NCI-H748 (cell line): ENCODE measurements at regions not wholly inside any gene's neighbourhood (a gene's known extent, or its start where the extent isn't known, plus 50 kb on each side); places are given as distances from the start of the nearest gene placed in this dataset.
A peak's percentile ranks its signal among the peaks of the same experiment; 100 is the strongest.

ENCODE experiments used
- DNase-seq: peaks from one replicate; lab custom pipeline; 2025; ENCODE audit not compliant: unreplicated experiment; lab: John Stamatoyannopoulos, UW

DNA sequence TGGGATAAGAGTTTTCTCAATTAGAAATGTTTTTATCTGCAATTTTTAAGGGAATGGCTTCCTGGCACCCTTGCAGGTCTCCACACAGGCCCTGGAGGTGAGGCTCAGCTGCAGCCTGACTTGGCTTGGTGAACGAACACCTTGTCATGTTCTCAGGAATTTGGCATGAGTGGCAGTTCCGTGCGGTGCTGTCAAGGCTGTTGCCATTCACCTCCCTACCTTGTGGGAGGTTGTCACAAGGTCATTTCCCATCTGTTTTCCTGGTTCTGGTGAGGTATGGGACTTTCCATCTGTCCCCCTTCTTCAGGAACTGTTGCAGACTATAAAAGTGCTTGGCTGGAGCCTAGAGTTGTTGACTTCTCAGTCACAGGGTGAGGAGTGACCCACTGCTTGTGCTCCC is 82.9 kb downstream of the ELOVL4 start:
- DNase-seq = no peak

DNA sequence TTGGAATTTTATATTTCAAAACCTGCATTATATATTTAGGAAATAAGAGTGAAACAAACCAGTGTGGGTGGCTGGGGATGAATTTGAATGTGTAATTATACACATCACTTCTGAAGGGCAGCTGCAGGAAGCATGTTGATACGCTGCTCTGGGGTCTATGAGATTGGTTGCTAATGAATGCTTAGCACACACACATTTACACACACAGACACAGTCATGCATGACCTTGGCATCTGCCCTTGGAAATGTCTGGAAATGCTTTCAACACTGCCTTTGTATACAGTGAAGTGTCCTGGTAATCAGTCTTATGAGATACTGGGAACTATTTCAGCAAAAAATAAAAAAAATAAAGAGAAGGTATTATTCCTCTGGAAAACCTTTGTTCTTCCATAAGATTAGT is 83.4 kb downstream of the ELOVL4 start:
- DNase-seq = peak; percentile 62

DNA sequence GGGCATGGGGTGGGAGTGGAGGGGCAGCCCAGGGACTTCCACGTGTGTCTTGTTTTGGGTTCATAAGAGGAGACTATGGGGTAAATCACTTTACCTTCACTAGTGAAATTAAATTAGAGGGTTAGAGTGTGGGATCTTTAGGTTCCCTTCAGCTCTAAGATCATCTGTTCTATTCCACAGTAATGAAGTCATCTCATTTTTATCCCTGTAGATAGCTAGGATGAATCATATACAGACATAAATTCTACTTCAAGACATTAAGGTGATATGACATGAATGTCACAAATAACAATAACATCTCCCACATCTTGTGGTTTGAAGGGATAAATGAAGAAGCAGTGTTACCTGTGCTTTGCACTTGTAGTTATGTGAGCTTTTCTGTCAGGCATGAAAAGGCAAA is 83.8 kb downstream of the ELOVL4 start:
- DNase-seq = no peak

DNA sequence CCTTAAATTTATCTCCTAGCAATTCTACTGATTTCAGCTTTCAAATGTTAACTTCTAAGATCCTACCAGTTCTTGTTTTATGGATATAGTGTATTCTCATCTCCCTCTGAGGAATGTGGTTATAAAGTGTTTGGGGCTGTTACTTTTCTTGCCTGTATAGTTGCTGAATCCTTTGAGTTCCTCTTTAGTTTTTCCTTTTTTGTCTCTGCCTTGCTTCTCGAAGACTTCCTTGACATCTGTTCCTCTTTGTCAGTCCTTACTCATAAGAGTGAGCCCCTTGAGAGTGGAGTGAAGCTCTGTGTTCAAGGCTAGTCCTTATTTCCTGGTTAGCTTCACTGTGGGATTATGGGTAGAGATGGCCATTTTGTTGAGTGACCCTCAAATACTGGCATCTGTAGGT is 84.6 kb downstream of the ELOVL4 start:
- DNase-seq = no peak

DNA sequence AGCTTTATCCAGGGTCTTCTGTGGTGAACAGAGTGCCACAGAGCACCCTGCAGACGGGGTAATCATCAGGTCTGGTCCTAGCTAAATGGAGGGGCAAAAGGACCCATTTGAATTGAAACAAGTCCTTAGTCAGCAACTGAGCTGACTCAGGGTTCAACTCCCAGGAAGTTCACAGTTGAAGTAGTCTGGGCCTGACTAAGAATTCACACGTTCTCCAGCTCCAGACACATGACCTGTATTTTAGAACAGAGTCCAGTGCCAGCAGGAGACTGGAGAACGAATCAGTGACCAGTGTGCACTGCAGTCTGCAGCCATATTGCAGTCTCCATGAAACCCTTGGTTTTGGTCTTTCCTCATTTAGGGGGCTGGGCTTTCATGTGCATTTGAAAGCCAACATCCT is 85.2 kb downstream of the ELOVL4 start:
- no peak for DNase-seq

DNA sequence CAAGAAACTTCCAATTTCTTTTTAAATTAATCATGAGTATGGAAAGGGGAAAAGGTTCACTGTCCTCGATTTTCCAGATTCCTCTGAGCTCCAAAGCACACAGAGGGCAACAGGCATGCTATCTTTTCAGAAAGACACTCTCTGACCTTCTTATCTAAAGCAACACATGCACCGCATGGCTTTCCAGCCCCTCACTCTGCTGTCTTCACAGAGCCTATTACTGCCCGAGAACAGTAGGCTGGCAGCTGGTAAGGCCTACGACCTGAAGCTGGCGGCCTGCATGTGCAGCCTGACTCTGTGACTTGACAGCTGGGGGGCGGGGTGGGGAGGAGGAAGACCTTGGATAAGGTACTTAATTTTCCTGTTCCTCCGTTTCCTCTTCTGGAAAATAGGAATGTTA is 86.3 kb downstream of the ELOVL4 start:
- no peak for DNase-seq

DNA sequence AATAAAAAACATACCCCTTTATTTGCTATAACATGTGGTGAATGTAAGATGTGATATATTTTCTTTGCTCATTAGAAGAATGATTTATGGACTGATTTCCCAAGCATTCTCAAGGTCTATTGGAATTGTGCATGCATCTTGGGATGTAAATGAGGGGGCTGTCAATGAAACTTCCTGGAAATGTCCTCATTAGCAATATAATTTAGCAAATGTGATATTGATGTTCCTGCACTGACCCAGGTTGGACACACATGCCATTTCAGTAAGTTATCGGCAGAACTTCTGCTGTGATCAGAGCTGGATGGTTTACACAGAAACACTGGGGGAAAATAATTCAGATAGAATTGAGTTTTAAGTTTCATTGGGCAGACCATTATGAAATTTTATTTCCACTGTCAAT is 99.9 kb downstream of the ELOVL4 start:
- DNase-seq = no peak

DNA sequence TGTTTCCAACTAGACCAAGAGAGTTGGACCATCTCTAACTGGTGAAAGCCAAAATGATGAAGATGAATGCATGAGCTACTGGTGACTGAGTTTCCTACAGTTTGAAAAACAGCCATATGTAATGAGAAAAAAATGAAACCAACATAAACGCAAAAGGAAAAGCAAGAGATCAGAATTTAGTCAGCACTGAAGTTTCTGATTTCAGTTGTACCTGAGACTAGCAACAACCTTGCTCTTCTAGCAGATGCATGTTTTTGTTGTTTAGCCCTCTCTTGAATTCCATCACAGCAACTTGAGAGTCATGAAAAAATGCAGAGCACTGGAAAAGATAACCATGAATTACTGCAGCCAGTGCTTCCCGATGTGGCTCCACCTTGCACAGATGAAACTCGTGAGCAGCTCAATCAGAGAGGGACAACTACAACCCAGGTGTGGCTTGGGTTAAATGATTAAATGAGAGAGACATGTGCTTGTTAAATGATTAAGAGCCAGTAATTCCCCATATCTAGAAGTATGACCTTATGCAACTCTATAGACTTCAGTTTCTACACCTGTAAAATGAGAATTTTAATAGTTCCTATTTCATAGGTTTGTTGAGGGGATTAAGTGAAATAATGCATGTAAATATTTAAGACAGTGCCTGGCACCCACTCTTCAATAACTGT is 104.8 kb downstream of the ELOVL4 start:
- no peak for DNase-seq

DNA sequence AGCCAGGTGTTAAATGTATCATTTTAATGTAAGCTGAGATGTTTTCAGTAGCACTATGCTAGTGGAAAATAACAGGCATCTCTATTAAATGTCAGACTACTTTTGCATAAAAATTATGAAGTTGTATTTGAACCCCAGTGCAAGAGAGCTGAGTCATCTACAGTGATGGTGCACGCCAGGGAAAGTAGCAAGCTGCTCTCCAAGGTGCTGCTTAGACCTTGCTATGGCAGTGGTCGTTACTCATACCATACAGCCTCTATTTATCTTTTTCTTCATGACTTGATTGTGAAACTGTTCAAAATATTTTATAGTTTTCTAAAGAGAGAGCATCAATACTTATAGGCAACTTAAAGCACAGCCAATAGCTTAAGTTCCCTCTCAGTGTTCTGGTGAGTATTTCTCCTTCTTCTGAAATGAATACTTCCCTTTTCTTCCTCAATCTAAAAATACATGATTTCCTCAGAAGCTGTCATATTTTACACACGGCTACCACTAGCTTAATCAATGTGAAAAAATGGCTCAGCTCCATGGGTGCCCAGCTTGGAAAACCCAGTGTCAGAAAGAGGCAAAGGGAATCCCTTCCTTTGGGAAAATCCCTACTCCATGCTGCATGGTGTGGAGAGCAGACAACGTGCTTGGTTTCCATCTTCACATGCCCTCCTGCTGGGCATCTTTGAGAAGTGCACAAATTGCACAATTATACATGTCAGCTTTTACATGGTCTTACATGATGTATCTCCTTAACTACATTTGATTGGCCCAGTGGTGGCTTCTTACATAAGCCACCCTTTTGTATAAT is 105.6 kb downstream of the ELOVL4 start:
- no peak for DNase-seq

DNA sequence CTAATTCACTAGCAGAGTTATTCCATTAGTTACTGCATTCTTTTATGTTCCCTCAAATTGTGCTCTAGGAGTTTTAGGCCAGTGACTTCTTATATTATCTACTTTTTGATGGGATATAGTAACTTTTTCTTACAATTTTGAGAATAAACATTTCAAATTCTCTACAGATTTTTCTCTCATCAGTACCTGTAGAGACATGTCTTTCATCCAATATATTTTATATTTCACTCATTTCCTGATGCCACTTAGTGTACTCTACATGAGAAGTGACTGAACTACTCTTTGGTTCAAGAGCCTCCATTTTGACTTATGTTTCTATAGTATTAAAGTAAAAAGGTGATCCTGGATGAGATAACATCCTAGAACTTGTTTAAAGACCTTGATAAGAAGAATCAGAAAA is 108.5 kb downstream of the ELOVL4 start:
- no peak for DNase-seq

DNA sequence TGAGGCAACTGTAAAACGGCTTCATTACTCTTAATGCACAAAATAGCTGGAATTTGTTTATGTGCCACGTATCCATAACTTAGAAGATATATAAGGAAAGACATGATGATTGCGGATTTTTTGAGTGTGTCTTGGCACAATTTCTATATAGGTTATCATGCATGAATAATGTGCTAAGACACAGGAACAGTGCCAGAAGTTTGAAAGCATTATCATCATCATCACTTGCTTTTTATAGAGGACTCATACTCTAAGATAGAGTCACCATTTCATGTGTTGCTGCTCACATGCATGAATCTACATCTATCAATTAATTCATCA is 113.4 kb downstream of the ELOVL4 start:
- DNase-seq = no peak

DNA sequence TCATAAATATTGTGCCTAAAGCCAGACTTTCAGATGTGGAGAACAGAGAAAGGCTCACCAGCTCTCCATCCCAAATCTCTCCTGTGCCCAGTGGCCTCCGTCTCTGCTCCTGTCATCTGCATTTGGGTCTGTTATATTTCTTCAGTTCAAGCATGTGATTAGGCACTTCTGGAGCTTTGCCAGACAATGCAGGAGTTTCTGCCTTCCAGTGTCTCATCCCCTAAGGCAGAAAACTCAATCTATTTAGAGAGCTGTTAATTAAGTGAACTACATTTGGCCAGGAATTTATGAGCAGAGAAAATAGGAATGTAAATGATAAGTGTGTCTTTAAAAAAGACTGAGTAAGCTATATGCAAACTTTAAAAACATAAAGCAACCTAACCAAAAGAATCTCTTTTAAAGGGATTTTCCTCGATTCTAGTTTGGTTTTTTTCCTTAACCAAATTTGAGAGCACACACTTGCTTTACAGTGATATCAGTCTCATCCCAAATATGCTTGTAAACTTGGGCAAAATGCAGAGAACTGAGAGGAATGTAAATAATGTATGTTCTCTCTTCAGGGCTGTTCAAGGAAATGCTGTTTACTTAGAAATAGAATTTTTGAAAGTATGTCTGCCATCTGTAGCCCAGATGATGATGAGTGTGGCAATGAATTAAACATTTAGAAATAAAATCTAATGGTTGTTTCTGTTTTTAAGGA is 113.9 kb downstream of the ELOVL4 start:
- no peak for DNase-seq

DNA sequence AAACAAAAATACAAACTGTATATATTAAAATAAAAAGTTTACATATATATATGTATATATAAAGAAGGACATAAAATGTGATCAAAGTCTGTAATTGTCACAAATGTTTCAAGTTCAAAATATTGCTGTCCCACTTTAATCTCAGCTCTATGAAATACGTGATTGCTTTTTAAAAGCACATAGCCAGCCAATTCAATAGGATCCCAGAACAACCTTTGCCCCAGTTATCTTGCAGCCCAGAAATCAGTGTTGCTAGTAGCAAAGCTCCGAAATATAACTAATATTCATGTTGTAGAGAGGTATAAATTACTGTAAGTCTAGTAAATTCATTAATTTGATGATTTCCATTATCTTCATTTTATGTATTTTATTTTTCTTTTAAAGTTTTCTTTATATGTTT is 114.6 kb downstream of the ELOVL4 start:
- no peak for DNase-seq

DNA sequence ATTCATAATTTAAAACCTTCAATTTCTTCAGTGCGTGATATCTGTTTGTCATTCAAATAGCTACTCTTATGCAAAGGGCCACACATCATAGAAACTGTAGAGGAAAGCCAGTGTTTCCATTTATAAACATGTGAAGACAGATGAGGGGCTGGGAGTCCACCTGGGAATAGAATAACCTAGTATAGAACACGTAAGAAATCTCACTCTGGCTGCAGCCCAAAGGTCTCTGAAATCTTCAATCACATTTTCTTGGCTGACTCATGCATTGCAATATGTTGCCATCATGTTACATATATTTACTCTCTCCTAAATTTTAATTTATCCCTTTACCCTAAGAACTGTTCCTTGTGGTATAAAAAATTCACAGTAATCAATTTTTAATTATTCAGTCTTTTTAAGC is 123.2 kb downstream of the ELOVL4 start:
- DNase-seq = no peak

DNA sequence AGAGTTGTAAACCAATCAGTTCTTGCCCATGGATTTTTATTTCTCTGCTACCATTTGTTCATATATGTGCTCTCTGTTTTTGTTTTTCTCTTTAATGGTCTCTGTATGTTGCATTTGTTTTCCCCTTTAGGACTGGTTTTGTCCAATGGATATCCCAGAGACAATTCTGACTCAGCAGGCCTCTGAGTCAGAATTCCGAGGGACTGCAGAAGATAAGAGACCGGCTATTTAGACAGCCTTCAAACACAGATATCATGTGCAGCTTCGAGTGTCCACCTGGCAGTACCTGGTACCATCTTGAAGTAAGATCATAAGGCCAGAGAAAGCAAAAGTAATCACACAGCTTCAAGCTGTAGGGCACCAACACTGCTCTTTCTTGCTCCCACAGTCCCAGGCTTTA is 125.5 kb downstream of the ELOVL4 start:
- DNase-seq = no peak

DNA sequence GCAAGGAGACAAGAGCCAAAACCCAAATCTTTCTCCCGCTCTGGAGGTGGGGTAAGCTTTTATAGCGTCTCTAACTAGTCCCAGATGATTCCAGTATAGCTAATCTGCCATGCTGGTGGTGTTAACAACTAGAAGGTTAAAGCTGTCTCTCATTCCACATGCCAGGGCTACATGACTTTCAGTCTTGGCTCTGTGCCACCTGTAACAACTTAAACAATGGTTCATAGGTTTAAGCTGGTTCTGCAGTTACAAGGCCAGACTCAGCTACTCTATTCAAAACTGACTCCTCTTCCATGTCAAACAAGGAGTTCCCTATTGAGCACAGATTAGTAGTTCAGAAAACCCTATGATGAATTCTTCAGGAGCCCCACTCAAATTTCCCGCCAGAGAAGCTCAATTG is 128.9 kb downstream of the ELOVL4 start:
- peak; percentile 39 for DNase-seq

DNA sequence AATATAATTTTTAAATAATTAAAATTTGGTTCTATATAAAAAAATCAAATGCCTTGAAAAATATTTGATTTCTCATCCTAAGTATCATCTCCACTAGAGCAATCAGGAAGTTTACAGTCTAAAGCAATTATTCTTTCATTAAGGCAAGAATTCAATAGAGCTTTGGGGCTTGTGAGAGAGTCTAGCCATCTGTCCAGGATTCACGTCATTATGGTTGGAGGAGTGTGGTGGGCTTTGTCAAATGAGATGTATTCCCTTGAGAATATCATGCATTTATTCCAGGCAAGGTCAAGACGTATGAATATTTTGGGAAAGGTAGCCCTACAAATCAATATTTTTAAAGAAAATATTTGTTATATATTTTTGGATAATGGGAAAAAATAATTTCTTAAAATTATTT is 132.4 kb downstream of the ELOVL4 start:
- DNase-seq = peak; percentile 48

DNA sequence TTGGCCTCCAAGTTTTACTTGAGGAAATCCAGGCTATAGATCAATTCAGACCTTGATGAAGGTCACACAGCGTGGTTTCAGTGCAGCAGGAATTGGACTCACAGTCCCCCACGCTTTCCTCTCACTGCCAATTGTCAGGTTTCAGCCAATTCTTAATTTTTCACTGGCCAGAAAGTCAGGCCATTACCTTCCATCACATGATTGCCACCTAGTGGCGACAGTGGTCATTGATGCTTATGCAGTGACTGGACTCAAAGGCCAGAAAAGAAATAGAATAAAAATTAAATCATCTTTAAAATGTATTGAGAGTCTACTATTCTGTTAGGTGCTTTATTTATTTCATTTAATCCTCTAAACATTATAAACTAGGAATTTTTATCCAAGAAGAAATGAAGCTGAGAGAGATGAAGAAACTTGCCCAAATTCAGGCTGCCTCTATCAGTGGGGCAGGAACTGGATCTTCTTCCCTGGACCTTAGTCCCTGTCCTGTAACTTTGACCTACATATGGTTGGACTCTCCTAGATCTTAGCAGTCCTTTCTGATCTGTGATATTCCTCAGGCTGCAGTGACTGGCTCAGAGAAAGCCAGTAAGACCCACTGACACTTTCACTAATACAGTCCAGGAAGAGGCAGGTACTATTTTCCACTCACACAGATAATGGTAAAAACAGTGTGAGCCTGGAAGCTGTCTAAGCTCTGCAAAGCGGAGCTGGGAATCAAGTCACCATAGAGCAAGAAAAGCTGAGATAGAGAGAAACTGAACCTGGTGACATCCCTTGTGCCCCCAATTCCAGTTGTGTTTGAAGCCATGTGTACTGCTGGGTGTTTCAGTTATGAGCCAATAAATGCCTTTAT is 133.3 kb downstream of the ELOVL4 start:
- DNase-seq = peak; percentile 84

DNA sequence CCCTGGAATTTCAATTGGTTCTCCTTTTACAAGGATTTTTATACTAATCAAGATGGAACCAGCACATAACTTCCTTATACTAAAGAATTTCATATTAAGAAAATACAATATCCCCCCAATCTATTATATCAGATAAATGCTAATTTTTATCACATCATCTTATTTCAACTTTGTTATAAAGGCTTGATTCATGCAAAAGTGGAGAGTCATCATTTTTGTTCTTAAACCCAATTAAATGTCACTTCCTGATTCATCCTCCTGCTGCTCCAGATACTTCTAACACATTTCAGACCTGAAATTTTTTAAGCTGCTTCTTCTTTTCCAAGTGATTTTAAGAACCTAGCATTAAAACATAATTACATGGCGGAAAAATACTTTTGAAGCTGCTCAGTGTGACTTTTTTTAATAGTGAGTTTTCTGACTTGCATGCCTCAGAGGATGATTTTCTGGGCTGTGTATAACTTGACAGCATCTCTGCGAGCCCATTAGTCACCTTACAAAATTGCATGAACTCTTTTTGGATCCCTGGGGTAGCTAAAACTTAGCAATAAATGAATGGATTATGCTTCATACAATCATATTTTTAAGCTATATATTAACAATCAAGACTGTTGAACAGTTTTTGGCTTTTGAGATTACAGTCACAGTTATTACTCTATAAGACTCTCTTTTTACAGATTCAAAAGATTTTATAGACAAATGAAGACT is 134.1 kb downstream of the ELOVL4 start:
- DNase-seq = no peak

DNA sequence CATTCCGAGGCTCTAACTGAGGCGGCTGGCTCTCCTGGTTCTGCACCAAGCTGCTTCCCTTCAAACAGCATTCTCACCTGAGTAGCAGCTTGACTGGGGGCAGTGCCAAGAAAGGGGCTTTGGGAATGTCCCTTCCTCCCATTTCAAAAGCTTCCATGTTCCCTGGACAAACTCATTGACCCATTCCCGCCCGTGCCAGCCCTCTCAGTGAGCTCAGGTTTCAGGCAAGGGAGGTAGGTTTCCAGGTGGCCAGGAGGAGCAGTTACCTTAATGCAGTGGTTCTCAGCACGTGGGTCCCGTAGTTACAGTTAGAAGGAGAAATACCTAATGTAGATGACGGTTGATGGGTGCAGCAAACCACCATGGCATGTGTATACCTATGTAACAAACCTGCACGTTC is 135.2 kb downstream of the ELOVL4 start:
- peak; percentile 62 for DNase-seq

DNA sequence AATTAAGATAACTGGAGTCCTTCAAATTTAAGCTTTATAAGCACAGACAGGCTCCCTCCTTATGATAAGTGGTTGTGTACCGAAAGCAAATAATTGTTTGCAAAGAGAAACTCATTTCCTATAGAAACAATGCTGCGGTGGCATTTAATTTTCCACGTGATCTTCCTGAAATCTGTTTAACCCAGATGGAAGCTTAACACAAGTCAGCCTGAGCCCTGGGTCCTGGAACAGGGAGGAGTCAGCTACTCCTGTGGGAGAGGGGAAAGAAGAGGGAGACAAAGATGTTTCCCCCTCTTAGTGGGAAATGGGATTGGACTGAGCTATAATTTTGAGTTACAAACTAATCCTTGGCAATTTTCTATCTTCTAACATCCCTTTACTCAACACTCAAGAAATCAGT is 136.5 kb downstream of the ELOVL4 start:
- DNase-seq = peak; percentile 92
